ENCODE measurements at regions not wholly inside any gene's neighbourhood (a gene's known extent, or its start where the extent isn't known, plus 50 kb on each side); places are given as distances from the start of the nearest gene placed in this dataset.

DNA sequence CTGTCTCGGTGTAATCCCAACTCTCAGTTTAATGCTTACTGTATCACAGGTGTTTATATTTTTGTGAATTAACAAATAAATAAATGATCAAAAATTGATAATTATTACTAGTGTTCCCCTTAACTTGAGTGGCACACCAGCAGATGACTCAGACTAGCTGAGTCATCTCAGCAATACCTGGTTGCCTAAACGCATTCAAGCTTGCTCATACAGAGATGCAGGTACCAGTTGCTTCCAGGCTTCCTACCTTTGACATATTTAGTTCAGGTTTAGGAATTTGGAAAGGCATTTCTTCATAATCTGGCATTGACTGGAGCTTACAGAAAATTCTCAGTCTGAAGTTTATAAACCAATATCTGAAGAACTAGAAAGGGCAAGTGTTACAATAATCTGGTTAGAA is 78.9 kb upstream of the LMO4 start:
- TF ChIP-seq, protein P1, sequence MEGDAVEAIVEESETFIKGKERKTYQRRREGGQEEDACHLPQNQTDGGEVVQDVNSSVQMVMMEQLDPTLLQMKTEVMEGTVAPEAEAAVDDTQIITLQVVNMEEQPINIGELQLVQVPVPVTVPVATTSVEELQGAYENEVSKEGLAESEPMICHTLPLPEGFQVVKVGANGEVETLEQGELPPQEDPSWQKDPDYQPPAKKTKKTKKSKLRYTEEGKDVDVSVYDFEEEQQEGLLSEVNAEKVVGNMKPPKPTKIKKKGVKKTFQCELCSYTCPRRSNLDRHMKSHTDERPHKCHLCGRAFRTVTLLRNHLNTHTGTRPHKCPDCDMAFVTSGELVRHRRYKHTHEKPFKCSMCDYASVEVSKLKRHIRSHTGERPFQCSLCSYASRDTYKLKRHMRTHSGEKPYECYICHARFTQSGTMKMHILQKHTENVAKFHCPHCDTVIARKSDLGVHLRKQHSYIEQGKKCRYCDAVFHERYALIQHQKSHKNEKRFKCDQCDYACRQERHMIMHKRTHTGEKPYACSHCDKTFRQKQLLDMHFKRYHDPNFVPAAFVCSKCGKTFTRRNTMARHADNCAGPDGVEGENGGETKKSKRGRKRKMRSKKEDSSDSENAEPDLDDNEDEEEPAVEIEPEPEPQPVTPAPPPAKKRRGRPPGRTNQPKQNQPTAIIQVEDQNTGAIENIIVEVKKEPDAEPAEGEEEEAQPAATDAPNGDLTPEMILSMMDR (conservative IDR thresholded peaks at IDR 0.05 in 1 of 2, IDR thresholded peaks at IDR 0.05 in 1 of 2; ENCODE audit: low read depth in 1 of 2, low read length in 2 of 2) = no peak
- TF ChIP-seq EZH2 (IDR thresholded peaks at IDR 0.05; ENCODE audit: low read length, missing control alignments) = no peak
